ENCODE measurements at regions not wholly inside any gene's neighbourhood (a gene's known extent, or its start where the extent isn't known, plus 50 kb on each side); places are given as distances from the start of the nearest gene placed in this dataset.
A peak's percentile ranks its signal among the peaks of the same experiment; 100 is the strongest.

DNA sequence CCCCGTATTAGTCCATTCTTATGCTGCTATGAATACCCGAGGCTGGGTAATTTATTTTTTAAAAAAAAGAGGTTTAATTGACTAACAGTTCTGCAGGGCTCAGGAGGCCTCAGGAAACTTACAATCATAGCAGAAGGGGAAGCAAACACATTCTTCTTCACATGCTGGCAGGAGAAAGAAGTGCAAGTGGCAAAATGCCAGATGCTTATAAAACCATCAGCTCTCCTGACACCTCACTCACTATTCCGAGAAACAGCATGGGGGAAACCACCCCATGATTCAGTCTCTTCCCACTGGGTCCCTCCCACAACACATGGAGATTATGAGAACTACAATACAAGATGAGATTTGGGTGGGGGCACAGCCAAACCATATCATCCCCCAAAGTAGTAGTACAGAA lies 2148.5 kb upstream of the PIK3C3 start:
- DNase-seq: no peak

DNA sequence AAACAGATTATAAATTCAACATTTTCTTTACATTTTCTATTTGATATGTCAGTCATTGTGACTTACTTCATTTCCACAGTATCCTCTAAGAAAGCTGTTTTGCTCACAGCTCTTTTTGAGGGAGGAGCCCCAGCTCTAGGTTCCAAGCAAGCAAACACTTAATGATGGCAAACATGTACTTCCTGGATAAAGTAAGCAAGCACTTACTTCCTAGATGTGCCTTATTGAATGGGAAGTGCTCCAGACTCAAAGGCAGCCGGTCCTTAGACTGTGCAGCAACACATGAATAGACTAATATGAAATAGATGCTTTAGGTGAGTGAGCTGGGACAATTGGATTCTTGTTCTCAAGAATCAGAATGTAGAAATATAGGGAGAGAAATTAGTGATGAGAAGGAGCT lies 2149.8 kb upstream of the PIK3C3 start:
- DNase-seq: no peak

DNA sequence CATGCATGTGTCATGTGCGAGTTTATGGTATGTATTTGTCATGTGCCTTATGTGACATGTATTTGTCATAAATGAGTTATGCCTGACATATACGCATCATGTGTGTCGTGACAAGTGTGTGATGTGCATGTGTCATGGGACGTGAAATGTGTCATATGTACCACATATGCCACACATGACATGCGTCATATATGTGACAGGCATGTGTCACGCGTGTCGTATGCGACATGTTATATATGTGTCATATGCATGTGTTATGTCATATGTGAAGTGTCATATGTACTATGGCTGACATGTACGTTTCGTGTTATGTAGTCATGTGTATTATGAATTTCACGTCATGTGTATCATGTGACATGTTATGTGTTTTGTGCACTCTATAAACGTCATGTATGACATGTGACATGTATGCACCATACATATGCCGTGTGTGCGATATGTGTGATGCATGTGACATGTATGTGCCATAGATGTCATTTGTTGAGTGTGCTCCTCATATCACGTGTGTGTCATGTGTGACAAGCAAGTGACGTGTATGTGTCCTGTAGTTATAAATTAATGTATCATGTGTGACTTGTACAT lies 2152.3 kb upstream of the PIK3C3 start:
- no peak for DNase-seq

DNA sequence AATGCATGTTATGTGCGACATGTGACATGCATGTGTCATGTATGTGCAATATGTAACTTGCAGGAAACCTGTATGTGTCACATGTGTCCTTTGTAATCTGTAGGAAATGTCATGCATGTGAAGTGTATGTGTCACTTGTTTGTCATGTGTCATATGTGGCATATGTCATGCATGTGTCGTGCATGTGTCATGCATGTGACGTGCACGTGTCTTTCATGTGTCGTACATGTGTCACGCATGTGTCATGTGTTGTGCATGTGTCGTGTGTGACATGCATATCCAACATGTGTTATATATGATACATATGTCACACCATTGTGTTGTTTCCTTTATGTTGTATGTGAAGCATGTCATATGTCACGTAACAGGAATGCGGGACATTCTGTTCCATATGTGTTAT lies 2153.2 kb upstream of the PIK3C3 start:
- no peak for DNase-seq

DNA sequence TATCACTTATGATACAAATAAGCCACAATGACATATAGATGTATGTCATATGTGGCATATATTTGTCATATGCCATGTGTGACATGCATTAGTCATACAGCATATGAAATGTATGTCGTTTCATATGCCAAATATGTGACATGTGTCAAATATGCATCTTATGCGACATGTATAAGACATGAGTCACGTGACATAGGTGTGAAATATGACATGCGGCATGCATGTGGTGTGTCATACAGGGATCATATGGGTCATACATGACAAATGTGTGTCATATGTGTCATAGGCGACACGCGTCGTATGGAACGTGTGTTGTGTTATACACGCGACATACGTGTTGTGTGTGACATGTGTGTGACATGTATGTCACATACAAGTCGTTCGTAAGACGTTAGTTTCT lies 2154.0 kb upstream of the PIK3C3 start:
- DNase-seq: no peak

DNA sequence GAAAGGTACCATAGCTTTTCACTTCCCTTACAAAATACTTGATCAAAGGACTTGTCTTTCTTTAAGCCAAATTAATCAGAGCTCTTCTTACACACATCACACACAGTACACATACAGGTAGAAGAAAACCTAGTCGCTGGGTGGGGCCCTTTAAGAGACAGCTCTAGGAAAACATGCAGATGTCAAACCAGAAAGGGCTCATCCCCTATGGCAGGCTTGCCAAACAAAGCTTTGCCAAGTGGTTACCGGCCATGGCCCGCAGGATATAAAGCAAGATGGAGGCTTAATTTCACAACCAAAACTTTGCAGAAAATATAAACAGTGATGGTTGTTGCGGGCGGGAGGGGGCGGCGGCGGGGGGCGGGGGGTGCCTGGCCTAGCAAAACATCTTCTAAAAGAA lies 2156.0 kb upstream of the PIK3C3 start:
- DNase-seq: peak; percentile 53

DNA sequence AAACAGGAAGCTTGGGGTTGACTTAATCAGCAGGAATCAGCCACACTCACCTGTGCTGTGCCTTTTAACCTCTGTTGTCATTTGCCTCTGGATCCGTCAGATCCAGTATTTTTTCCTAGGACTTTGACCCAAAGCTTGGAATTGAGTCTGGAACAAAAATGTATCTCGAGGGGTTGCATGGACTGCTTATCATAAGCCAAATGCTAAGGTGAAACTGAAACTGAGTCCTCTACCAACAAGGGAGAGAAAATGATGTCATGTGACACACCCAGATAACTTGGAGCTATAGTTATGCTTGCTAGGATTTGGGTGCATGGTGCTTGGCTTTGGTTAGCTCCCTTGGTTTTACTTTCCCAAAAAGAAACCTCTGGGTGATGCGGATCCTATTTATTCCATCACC lies 2158.6 kb upstream of the PIK3C3 start:
- DNase-seq: no peak

DNA sequence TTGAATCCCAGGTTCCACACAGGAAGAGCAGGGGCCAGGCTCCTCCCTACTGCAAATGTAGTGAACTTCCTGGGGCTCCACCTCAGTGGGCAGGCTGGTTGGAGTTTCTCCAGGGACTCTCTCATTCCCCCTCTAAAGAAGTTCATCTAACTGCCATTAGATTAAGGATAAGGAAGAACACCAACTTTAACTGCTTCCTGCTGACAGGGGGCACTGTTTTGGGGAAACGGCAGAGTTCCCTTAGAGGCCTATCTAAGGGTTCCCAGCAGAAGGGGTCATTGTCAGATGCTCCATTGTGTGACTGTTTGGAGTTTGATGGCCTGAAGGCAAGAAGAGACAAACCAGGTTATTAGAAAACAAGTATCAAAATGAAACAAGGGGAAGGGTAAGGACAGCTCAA lies 2159.7 kb upstream of the PIK3C3 start:
- DNase-seq: no peak

DNA sequence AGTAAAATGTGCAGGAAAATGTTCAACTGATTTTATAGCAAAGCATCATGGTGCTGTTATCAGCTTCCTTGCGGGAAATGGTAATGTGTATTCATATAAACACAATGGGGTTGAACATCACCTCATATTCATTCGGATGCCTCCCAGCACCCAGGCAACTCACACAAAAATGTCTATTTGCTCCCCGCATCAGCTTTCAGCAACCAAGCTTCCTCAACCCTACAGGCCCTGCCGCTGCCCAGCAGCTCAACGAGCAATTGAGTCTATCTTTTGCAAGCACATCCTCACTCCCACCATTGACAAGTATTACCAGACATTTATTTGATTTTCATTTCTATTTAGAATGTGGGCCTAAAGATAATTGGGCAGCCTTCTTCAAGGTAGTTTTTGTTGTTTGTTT lies 2161.4 kb upstream of the PIK3C3 start:
- DNase-seq: no peak

DNA sequence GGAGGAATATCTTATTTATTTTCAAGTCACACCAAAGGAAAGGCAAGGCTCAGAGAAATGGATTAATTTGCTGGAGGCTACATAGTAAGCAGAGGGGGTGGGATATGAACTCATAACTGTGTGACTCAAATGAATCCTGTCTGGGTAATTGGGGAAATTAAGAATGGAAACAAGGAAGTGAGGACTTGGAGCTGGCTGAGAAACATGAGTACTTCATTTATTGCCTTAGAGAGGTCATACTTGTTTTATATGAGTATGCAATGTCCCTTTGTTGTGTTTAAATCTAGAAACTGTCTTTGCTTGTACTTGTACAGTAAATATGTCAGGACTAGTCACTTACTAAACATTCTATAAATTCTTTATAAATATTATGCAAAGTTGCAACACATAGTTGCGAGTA lies 2166.7 kb upstream of the PIK3C3 start:
- DNase-seq: peak; percentile 29

DNA sequence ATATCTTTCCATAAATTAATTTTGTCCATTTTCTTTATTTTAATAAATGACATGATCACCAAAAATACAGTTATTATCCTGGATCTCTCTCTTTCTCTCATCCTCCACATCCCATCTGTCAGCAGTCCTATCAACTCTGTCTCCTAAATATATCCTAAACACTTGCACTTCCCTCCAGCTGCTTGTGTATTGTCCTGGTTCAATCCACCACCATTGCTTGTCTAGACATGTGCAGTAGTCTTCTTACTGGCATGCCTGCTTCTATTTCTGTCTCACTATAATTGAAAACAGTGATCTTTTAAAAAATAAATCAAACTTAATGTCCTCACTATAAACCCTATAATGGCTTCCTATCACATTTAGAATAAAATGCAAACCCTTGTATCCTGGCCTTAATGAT lies 2168.6 kb upstream of the PIK3C3 start:
- DNase-seq: no peak

DNA sequence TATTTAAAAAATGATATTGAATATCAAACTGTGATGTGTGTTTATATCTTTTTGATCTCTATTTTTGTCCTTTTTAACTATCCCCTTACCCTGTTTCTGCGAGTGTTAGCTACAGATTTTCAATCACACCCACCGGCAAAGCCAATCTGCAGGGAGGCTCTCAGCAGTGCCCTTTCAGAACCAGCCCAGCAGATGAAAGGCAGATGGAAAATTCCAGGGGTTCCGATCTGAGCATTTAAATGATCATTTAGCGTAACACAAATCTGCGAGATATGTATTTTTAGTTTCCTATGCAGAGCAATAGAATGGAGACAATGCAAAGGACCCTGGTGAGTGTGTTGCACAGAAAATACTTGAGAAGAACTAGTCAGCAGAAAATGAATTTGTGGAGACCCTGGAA lies 2170.5 kb upstream of the PIK3C3 start:
- no peak for DNase-seq

DNA sequence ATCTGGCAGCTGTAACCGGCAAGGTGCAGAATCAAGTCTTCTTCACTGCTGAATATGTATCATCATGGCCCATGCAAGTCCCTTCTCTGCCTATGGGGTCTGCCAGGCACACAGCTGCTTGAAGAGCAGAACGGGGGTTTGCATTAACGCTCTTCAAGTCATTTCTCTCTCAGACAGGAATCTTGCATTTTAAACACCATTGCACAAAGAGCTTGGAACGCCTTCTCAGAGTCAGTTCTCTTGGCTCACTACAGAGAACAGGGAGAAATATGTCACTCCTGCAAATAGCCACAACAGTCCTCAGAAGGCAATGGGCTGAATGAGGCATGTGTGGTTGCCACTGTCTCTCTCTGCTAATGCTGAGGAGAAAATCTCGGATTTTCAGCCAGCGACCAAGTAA lies 2173.5 kb upstream of the PIK3C3 start:
- DNase-seq: no peak

DNA sequence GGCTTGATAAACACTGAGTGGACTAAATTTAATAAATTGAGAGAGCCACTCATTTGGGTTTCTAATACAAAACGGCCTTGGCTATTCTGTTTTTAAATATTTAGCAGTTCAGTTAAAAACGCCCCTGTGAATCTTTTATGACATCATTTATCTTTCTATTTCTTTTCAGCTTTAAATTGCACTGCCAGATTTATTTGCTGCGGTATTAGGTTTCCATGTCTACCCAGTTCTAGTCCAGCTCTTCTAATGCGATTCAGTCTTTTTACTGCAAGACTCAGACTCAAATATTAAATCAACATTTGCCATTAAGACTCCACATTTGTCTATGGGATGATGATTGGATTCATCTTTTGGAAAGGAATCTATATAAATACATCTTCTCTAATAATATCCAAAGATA lies 2174.3 kb upstream of the PIK3C3 start:
- DNase-seq: no peak

DNA sequence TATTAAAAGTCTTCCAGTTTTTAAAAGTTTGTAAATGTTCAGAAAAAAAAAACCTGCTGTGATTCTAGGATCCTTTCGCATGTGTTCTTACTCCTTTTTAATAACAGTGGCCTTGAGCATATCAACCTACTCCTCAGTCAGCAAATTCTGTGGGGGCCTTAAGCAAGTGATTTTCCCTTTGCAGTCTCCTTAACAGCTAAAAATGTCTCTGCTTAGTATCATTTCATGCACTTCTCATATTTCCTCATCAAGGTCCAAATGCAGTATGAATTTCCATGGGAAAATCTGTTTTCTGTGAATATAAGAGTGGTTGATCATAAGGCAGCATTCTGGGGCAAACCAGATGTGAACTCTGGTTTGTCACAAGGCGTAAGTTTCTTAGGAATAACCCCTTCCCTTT lies 2175.1 kb upstream of the PIK3C3 start:
- no peak for DNase-seq

DNA sequence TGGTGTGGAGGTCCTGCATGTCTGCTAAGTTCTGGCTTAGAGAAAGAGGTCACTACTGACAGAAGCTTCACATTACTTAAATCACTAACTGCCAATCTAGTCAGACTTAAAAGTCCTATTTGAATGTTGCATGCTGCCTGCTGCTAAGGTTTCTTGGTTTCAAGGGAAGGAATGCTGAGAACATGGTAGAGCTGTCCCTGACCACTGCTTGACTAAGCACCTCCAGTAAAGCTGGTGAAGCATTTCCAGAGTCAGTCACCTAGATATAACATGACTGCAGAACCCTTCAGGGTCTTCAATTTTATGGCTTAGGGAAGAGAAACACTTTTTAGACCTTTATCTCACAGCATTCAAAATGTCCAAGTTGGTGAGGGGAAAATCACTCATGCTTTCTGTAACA lies 2178.3 kb upstream of the PIK3C3 start:
- DNase-seq: no peak

DNA sequence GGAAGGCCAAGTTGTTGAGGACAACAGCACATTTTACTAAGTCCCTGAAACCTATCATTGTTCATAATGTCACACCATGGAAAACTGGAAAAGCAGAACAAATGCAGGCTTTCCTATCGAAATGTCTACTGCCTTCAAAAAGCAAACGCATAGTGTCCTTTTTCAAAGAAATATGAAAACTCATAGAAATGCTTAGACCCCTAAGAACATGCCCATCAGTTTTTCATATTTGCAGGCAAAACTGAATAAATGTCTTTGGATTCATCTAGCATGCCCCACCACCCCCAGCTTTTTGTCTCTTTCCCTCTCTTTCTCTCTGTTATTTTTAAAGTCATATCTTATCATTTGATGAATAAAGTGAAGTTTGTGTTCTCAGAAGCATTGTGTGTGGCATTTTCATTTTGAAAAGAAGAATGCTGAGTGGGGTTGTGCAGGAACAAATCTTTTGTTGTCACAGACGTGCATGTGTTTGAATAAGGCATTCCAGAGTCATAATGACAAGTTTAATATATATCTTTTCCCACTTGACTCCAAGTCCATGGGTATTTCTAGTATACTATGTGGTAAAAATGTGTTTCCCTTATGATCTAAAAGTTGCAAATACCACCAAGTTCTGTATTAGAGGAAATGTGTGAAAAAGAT lies 2180.0 kb upstream of the PIK3C3 start:
- no peak for DNase-seq

DNA sequence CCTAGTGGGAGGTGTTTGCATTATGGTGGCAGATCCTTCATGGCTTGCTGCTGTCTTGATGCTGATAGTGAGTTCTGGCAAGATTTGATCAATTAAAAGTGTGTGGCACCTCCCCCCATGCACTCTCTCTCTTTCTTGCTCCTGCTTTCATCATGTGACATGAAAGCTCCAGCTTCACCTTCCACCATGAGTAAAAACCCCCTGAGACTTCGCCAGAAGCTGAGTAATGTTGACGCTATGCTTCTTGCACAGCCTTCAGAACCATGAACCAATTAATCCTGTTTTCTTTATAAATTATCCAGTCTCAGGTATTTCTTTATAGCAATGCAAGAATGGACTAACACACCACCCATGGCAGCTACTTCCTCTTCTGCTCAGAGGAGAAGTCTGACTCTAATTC lies 2181.4 kb upstream of the PIK3C3 start:
- DNase-seq: no peak

DNA sequence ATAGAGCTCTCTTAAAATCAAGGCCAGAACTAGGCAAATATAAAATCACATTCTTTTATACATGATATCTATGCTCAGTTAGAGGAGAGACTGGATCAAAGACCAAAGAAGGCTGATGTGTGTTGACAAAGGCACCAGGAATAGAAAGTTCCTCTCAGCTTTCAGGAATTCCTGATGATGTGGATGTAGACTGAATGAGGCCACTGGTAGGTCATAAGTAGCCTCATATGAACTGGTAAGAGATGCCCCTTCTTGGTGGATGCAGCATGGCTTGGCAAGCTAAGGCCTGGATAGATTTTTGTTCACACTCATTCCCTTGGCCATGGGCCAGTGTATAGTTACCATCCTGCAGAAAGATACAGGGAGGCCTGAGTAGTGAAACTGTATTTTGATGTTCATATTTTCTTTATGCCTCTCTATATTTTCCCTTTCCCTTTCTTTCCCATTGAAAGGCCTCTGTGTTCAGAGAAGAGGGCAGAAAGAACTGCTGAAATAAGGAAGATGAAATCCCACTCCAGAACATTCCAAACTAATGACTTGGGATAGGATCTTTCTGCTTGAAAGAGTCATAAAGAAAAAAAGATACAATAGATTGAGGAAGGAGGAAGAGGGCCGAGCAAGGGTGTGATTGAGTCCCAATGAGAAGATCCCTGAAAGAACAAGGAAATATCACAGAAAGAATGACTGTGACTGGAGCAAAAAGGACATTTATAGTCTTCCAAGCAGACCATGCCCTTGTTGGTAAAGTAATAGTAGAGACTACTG lies 2182.7 kb upstream of the PIK3C3 start:
- DNase-seq: peak; percentile 14

DNA sequence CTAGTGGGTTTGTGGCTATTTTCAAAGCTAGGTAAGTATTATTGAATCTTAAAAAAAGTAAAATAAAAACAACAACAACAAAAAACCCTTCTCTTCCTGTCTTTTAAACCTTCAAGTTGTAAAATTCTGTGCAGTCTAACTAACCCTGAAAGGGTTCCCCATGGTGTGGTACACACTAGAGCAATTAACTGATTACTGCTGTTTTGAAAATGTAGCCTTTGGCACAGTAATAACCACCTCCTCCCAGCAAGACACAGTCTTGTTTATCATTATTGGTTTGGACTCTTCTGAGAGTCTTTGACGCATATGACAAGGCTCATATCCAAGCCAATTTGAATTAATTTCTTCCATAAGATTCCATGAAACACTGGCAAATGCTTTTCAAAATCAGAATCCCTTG lies 2184.6 kb upstream of the PIK3C3 start:
- no peak for DNase-seq

DNA sequence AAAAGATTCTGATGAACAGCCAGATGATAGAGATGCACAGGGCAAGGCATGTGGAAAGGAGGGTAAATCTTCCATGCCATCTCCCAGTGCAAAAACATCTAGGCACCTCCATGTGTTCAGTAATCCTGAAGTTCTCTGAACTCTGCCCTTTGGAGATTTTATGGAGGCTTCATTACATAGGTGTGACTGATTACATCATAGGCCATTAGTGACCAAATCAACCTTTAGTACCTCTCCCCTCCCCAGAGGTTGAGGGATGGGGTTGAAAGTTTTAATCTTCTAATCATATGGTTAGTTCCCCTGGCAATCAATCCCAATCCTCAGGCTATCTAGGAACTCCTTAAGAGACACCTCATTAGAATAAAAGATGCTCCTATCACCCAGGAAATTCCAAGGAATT lies 2190.2 kb upstream of the PIK3C3 start:
- DNase-seq: no peak

DNA sequence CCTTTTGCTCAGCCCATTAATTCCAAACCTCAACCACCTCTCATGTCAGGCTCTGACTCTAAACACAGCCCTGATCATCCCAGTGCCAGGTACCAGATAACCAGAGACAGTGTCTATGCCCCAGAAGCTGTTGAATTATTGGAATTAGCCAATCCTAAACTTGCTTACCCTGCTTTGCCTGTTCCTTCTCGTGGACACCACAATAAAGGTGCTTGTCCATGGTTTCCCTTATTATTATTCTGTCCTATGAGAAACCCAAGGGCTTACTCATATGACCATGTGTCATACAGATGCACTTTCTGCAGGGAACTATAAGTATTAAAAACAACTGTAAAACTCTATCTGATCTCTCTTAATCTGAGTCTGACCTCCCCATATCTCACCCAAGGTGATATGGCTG lies 2193.8 kb upstream of the PIK3C3 start:
- no peak for DNase-seq

DNA sequence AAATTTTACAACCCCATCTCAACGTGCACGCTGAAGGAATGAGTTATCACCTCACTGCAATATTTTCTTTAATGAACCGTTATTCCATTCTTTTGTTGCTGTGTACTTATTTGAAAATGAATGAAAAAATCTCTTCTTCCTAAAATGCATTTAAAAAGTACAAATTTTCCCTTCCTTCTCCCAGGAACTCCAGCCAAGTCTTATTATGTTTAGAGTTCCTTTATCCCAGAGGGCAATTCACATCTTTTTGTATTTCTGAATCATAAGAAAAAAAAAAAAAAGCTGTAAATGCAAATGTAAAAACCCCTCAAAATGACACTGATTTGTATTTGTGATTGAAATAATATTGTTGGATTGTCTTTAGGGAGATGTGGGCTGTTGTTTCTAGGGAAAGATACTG lies 2194.3 kb upstream of the CELF4 start:
- DNase-seq: no peak

DNA sequence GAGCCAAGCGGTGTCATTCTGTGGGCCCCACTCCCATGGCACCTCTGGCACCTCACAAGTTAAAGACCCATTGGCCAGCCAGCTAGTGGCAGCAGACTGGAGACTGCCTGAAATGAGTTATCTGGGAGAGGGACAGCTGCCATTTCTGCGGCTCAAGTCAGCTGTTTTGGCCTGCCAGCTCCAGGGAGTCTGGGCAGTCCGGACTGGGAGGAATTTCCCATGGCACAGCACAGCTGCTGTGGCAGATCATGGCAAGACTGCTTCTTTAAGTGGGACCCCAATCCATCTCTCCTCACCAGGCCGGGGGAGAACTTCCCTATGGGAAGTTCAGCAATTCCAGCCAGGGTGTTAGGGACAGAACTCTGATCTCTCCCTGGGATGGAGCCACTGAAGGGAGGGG lies 2187.6 kb upstream of the CELF4 start:
- no peak for DNase-seq

DNA sequence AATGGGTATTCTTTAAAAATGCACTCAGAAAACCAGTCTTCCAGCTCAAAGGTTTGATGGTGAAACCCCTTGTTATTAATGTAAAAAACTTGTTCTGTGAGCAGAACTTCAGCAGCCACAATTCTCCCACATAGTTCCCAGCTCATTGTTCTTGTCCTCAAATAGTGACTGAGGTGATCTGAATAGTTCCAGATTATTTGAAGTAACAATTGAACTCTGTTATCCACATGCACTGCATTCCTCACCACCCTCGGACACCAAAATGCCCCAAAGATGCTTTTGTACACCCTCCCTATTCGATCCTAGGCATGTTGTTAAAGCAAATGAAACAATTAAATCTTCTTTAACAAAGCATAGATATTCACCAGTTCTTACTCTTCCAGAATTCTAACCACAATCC lies 2186.8 kb upstream of the CELF4 start:
- DNase-seq: no peak
